Lower lobe of right lung (tissue), 2 donors: ENCODE measurements at regions not wholly inside any gene's neighbourhood (a gene's known extent, or its start where the extent isn't known, plus 50 kb on each side); places are given as distances from the start of the nearest gene placed in this dataset.

ENCODE experiments used
- ATAC-seq, 2 donors: fragments of 200-7000 bp; cut with Tn5 transposase; one replicate each; pipeline ENCODE4 v1.9.1; 2020 to 2022; ENCODE audit warnings: mild to moderate bottlenecking in 2 of 2, moderate library complexity in 2 of 2
- DNase-seq: peaks from one replicate; pipeline ENCODE4 v3.0.0-alpha.2; 2020
- H3K27ac ChIP-seq: fragments of 200-600 bp; one replicate; pipeline ENCODE4 v1.8.0; 2022
- H3K27me3 ChIP-seq: fragments of 200-600 bp; one replicate; pipeline ENCODE4 v1.8.0; 2022; ENCODE audit warnings: low read depth
- H3K36me3 ChIP-seq: fragments of 200-600 bp; one replicate; pipeline ENCODE4 v1.8.0; 2022; ENCODE audit warnings: mild to moderate bottlenecking
- H3K4me1 ChIP-seq: fragments of 200-600 bp; one replicate; pipeline ENCODE4 v1.8.0; 2022
- H3K4me3 ChIP-seq: fragments of 200-600 bp; one replicate; pipeline ENCODE4 v1.8.0; 2022; ENCODE audit warnings: mild to moderate bottlenecking
- H3K9me3 ChIP-seq: fragments of 200-600 bp; one replicate; pipeline ENCODE4 v1.8.0; 2022
- CTCF ChIP-seq: fragments of 200-600 bp; IDR thresholded peaks from one replicate; pipeline ENCODE4 v1.8.0; 2022; ENCODE audit warnings: antibody characterized with exemption, mild to moderate bottlenecking
- intact Hi-C: fragments of 100-400 bp; cut with DNase I; formaldehyde crosslinking; loops from one replicate; pipeline ENCODE4 v1.11.0; 2022
- donor health status: DM: no; HTN: yes; CAD: no; lungs with severe emphysema.

DNA sequence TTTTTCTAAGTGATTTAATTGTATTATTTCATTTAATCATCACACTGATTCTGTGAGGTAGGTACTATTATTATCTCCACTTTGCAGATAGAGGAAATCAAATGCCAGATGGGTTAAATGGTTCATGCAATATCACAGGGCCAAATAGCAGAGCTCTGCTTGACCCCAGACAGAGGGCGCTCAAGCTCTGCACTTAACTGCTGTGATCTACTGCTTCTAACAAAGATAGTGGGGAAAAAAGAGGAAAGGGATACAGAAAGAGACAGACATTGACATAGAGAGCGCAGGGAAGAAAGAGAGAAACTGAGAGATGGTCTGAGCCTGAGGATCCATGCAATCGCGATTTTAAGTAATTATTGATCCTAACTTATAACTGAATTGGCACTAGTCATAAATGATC is 279.1 kb upstream of the THRB start:
- no peaks in the 10 kb centered on the region for H3K4me1 ChIP-seq
- no peak for DNase-seq
- H3K36me3 ChIP-seq = no peaks in the 10 kb centered on the region
- intact Hi-C loops = loop anchor here (10.0 kb wide), 1 partner anchor 821 kb away; no protein-coding TSS in a partner anchor
- H3K27me3 ChIP-seq = no peaks in the 10 kb centered on the region
- TF ChIP-seq CTCF = peak; percentile 75
- no peak overlapping the region for H3K4me3 ChIP-seq
- H3K27ac ChIP-seq = no peak overlapping the region
- ATAC-seq = peak; percentile 65 to 77
- no peaks in the 10 kb centered on the region for H3K9me3 ChIP-seq

DNA sequence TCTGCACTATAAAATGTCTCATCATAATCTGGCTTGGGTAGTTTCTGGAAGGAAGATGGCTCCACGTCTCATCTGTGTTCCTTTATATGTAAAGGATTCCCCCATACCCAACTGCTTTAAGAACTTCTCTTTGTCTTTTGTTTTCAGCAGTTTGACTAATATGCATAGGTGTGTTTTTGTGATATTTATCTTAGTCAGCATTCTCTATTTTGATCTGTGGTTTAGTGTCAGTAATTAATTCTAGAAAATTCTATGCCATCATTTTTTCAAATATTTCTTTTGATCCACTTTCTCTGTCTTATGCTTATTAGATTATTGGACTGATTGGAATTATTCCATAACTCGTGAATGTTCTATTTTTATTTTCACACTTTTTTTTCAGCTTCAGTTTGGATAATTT is 286.3 kb upstream of the THRB start:
- no peak overlapping the region for H3K4me3 ChIP-seq
- H3K27me3 ChIP-seq = no peaks in the 10 kb centered on the region
- TF ChIP-seq CTCF = no peak
- intact Hi-C loops = no loop called here
- peaks cover 8% of the 10 kb centered on the region for H3K9me3 ChIP-seq
- H3K36me3 ChIP-seq = no peaks in the 10 kb centered on the region
- H3K4me1 ChIP-seq = no peaks in the 10 kb centered on the region
- ATAC-seq (no peak), DNase-seq (no peak)
- H3K27ac ChIP-seq = no peak overlapping the region

- no peaks in the 10 kb centered on the region for H3K36me3 ChIP-seq
- no peaks in the 10 kb centered on the region for H3K27me3 ChIP-seq
- H3K27ac ChIP-seq = no peak overlapping the region
- H3K4me3 ChIP-seq = no peak overlapping the region
- H3K9me3 ChIP-seq = peaks cover 8% of the 10 kb centered on the region
- no peaks in the 10 kb centered on the region for H3K4me1 ChIP-seq
- intact Hi-C loops = no loop called here
- ATAC-seq = no peak
- no peak for TF ChIP-seq CTCF
- no peak for DNase-seq
Observed at GRCh38 chr3:24781454-24781853, 286.8 kb upstream of the THRB start.

DNA sequence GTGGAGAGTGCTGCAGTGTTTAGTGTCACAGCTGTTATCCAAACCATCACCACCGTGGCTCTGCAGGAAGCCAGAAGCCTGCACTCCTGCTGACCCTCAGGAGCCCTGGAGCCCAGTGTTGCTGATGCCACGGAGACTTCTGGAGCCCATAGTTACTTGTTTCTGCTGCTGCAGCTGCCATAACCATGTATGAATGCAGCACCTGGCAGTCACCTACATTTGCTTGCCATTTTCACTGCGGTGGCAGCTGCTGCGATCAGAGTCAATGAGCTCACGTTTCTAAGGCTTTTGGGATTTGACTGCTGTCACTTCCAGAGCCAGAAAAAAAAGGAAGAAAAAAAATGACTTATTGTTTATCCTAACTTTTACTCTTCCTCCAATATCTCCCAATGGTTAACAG is 299.2 kb upstream of the THRB start:
- TF ChIP-seq CTCF = no peak
- no peak overlapping the region for H3K27ac ChIP-seq
- no peak for ATAC-seq

DNA sequence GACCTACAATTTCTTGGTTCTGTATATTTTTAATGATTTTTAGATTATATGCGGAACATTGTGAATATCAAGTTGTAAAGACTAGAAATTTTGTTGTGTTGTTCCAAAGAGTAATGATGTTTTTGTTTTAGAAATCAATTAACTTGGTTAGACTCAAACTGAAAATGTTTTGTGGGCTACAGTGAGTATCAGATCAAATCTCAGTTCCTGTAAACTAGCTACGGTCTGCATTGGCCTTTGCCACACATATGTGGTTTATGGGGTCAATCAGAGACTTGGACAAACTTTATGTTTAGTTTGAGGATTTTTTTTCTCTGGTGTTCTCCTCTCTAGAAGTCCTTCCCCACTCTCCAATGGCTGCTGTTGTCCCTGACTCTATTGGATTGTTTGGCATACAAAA is 308.0 kb upstream of the THRB start:
- H3K36me3 ChIP-seq = no peaks in the 10 kb centered on the region

More for the DNA sequence above, 299.2 kb upstream of the THRB start:
- intact Hi-C loops = no loop called here
- Histone ChIP-seq H3K27me3 (no peaks in the 10 kb centered on the region), H3K9me3 (no peaks in the 10 kb centered on the region), H3K36me3 (no peaks in the 10 kb centered on the region), H3K4me1 (no peaks in the 10 kb centered on the region), H3K4me3 (no peak overlapping the region)
- no peak for DNase-seq

More for the DNA sequence above, 308.0 kb upstream of the THRB start:
- Histone ChIP-seq H3K27me3 (no peaks in the 10 kb centered on the region), H3K4me1 (no peaks in the 10 kb centered on the region), H3K9me3 (no peaks in the 10 kb centered on the region), H3K4me3 (no peak overlapping the region), H3K27ac (no peak overlapping the region)
- TF ChIP-seq CTCF = no peak
- intact Hi-C loops = no loop called here
- no peak for DNase-seq
- no peak for ATAC-seq
